ENCODE measurements at regions not wholly inside any gene's neighbourhood (a gene's known extent, or its start where the extent isn't known, plus 50 kb on each side); places are given as distances from the start of the nearest gene placed in this dataset.

DNA sequence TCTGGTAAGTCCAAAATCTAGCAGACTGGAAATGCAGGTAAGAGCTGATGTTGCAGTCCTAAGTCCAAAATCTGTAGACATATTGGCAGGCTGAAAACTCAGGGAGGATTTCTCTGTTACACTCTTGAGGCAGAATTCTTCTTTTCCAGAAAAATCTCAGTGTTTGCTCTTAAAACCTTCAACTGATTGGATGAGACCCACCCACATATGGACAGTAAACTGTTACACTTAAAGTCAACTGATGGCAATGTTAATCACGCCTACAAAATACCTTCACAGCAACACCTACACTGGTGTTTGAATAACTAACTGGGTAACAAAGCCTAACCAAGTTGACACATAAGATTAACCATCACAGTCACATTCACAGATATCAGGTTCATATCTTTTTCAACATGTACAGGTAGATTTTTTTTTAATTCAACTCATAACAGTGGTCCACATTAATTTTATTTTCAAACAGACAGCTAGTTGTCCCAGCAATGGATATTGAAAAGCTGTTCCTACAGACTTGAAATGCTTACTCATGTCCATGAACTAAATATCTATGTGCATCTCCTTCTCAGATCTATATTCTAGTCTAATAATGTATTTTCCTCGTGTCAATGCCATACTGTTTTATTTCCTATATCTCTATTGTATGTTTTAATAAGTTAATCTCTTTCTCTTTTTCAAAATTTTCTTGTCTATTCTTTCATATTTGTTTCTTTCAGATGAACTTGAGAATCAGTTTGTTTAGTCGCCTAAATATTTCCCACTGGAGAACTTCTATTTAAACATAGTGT, 110.1 kb downstream of the TMPRSS5 start:
- no peak for DNase-seq (ENCODE audit: low spot score in 2 of 2)
- Mint-ChIP-seq H3K9me3 (peaks cover 3 to 7% of the 10 kb centered on the region in 2 donors), H3K36me3 (no peaks in the 10 kb centered on the region), H3K27ac (no peak overlapping the region)
- no peak for ATAC-seq

DNA sequence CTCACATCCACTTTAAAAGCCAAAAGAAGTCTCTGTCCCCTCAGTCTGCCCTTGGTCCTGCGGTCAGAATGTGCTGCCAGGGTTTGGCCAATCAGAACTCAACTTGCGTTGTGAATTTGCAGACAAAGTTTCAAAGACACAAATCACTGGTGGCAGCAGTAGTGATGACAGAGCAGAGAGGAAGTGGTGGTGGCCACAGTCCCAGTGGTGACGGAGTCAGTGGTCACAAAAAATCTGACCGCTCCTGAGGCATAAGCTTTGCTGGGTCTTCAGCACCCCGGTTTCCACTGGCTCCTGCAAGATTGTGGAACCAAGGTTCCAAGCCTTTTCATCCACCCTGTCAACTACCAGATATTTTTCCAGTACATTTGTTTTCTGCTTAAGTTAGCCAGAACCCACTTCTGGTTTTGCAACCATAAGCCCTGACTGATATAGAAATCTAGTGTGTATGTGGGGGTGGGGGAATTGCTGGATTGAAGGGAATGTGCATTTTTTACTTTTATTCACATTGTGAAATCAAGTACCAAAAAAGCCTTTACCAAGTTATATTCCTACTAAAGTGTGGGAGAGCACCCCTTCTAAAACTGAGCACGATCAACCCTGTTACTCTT, 112.3 kb downstream of the TMPRSS5 start:
- no peak overlapping the region for H3K27ac Mint-ChIP-seq

DNA sequence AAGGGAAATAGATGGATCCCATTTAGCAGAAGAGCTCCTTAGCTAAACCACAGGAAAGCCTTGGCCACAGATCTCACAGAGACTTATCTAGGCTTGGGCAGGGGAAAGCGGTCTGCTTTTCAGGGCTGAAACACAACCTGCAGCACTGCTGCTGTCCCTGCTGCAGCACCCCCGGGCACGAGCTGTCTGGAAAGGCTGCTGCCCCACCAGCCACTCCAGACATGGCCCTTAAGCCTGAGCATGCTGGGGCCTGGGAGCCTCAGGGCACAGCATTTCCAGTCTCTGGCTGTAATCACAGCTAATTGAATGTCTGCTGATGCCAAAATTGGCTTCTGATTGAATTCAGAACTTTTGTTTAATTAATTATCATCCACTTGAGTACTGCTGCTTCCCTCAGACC, 115.0 kb downstream of the TMPRSS5 start:
- Mint-ChIP-seq H3K36me3 (no peaks in the 10 kb centered on the region), H3K9me3 (peaks cover 0 to 2% of the 10 kb centered on the region in 2 donors), H3K27ac (no peak overlapping the region)
- no peak for ATAC-seq
- DNase-seq (ENCODE audit: low spot score in 2 of 2): no peak

More for the DNA sequence above, 112.3 kb downstream of the TMPRSS5 start:
- ATAC-seq (peak; percentile 79 to 97), DNase-seq (ENCODE audit: low spot score in 2 of 2) (peak; percentile 10 to 59)
- Mint-ChIP-seq H3K9me3 (peaks cover 3 to 7% of the 10 kb centered on the region in 2 donors), H3K36me3 (no peaks in the 10 kb centered on the region)

DNA sequence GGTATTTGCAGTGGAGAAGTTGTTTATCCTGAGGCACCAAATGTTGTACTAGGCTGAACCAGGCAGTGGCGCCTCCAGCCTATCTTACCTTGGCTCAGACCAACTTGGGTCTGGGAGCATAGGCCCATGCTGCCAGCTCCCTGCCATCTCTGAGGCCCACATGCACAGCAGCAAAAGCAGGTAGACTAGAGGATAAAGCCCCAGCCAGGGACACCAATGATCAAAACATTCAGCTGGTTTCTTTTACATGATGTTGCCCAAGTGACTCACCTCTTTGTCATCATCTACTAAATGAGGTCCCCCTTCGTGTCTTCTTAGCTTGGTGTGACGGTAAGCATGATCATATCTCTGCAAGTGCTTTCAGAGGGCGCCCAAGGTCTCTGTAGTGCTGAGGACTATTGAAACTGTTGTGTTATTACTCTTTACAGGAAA, 112.1 kb upstream of the DRD2 start:
- DNase-seq (ENCODE audit: low spot score in 2 of 2) (peak; percentile 52 to 56), ATAC-seq (peak; percentile 96 to 100)
- peak overlapping the region; percentile 71 to 90 for H3K27ac Mint-ChIP-seq
- H3K9me3 Mint-ChIP-seq: no peaks in the 10 kb centered on the region
- no peaks in the 10 kb centered on the region for H3K36me3 Mint-ChIP-seq

DNA sequence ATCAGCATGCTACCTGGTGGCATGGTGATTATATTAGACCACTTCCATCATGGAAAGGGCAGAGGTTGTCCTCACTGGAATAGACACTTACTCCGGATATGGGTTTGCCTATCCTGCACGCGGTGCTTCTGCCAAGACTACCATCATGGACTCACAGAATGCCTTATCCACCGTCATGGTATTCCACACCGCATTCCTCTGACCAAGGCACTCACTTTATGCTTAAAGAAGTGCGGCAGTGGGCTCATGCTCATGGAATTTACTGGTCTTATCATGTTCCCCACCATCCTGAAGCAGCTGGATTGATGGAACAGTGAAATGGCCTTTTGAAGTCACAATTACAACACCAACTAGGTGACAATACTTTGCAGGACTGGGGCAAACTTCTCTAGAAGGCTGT, 109.2 kb upstream of the DRD2 start:
- no peak for ATAC-seq
- DNase-seq (ENCODE audit: low spot score in 2 of 2): no peak
- no peaks in the 10 kb centered on the region for H3K36me3 Mint-ChIP-seq
- no peak overlapping the region for H3K27ac Mint-ChIP-seq
- H3K9me3 Mint-ChIP-seq: no peaks in the 10 kb centered on the region

DNA sequence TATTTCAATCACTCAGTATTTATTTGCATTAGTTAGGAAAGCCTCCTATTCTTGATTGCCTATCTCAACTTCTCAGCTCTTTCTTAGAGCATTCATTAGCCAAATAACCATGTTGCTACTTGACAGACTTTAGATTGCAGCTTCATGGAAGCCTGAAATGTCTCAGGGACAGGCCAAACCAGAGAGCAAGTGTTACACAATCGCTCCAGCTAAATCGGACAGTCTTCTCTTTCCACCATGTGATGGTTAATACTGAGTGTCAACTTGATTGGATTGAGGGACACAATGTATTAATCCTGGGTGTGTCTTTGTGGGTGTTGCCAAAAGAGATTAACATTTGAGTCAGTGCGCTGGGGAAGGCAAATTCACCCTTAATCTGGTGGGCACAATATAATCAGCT, 106.5 kb upstream of the DRD2 start:
- no peaks in the 10 kb centered on the region for H3K9me3 Mint-ChIP-seq
- no peak for ATAC-seq
- H3K27ac Mint-ChIP-seq: no peak overlapping the region
- DNase-seq (ENCODE audit: low spot score in 2 of 2): no peak
- H3K36me3 Mint-ChIP-seq: no peaks in the 10 kb centered on the region

DNA sequence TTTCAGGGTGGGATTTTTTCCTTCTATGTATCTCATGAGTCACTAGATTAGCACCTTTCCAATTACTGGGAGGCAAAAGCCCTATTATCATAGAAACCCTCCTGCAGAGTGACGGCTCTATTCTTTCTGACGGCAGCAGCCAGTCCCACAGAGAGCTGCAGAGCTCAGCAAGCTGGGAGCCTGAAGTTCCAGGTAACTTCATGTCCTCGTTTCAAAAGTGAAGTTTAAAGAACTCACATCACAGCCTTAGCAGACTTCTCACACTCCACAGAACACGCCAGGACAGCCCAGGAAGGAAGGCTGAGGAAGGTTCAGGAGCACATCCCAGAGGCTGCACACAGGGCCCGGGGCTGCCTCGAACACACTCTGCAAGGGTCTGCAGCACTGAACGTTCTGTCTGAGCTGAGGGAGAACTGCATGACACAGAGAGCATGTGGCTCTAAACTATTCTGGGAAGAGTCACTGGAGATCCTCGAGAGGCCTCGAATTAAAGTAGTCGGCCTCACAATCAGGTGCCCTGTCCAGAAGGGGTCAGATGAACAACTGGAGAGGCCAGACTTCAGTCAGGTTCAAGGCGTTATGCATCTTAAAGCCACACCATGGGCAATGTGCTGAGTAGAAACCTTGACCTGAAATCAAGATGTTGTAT, 104.2 kb upstream of the DRD2 start:
- ATAC-seq (no peak), DNase-seq (ENCODE audit: low spot score in 2 of 2) (no peak)
- Mint-ChIP-seq H3K27ac (no peak overlapping the region), H3K9me3 (peaks cover 3 to 5% of the 10 kb centered on the region in 2 donors), H3K36me3 (no peaks in the 10 kb centered on the region)

DNA sequence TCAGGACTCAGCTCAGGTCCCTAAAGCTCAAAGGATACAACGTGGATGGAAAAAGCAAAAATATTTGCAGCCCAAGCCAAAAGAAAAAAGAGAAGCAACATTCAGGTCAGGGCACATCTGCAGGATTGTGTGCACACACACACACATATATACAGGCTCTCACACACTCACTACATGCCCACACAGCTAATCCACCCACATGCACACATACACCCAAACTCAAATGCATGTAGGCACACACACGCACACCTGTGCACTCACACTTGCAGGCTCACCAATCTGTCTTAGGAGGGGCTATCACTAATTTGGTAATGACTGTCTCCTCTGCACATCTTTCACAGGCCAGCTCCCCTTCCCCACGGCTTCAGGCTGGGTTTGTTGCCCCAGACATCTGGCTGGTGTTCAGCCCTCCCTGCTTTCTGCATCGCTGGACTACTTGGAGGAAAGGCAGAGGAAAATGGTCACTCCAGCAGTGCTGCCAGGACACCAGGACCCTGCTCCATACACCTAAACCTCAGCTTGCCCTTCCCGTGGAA, 103.6 kb upstream of the DRD2 start:
- DNase-seq (ENCODE audit: low spot score in 2 of 2): no peak
- peaks cover 3 to 5% of the 10 kb centered on the region in 2 donors for H3K9me3 Mint-ChIP-seq
- no peaks in the 10 kb centered on the region for H3K36me3 Mint-ChIP-seq
- H3K27ac Mint-ChIP-seq: no peak overlapping the region
- no peak for ATAC-seq

DNA sequence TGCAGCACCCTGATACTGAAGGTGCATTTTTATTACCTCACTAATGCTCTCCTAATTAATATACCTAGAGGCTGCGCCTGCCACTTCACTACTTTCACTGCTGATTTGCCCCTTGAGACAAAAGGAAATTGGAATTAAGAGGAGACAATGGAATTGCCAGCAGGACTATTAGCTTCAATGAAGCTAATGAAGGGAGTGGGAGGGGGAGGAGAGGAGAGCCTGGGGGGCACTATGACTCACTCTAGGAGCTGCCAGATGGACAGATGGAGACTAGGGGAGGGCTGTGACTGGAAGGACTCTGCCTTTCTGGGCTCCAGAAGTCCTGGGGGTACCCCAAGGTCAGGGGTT, 102.8 kb upstream of the DRD2 start:
- H3K36me3 Mint-ChIP-seq: no peaks in the 10 kb centered on the region
- DNase-seq (ENCODE audit: low spot score in 2 of 2): no peak
- H3K27ac Mint-ChIP-seq: no peak overlapping the region
- ATAC-seq: no peak
- peaks cover 3 to 5% of the 10 kb centered on the region in 2 donors for H3K9me3 Mint-ChIP-seq

DNA sequence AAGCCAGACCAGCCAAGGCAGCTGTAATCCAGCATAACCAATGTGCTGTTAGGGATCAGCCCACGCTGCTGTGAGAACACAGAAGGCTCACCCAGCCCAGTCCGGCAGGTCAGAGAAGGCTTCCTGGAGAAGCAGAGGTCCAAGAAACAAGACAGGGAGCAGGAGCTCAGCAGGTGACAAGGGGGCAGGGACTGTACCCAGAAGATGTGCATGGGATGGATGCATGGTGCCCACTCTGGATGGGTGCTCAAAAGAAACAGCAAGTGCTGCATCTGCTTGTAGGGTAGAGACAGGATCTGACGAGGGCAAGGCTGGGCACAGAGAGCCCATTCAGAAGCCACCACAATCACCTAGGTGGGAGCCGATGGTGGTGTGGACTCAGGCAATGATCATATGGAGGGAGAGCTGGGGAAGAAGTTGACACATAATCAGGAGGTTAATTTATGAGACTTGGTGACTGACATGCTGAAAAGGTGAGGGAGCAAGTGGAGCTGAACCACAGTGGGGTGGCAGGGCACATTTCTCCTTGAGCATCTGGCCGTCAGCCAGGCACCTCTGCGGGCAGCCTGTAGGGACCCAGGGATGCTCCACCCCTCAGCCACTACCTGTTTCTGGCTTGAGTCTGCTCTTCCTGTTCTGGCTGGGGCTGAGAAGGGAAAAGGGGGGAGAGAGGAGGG, 102.3 kb upstream of the DRD2 start:
- peak in 1 of 2 donors; percentile 35 for ATAC-seq

DNA sequence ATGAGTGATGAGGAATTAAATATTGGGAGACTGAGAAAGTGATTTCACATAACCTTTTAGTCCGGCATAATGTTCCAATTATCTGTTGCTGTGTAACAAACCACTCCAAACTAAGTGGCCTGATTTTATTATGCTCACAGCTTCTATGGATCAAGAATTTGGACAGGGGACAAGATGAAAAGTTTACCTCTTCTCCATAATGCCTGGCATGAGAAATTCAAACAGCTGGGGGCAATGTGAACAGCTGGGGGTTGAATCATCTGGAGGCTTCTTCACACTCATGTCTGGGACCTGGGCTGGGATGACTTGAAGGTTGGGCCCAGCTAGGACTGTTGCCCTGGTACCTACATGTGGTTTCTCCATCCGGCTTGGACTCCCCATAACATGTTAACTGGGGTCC, 99.4 kb upstream of the DRD2 start:
- H3K36me3 Mint-ChIP-seq: no peaks in the 10 kb centered on the region
- H3K27ac Mint-ChIP-seq: no peak overlapping the region
- ATAC-seq (no peak), DNase-seq (ENCODE audit: low spot score in 2 of 2) (no peak)
- H3K9me3 Mint-ChIP-seq: peaks cover 3 to 5% of the 10 kb centered on the region in 2 donors

More for the DNA sequence above, 102.3 kb upstream of the DRD2 start:
- Mint-ChIP-seq H3K36me3 (no peaks in the 10 kb centered on the region), H3K27ac (no peak overlapping the region), H3K9me3 (peaks cover 3 to 5% of the 10 kb centered on the region in 2 donors)
- DNase-seq (ENCODE audit: low spot score in 2 of 2): no peak

DNA sequence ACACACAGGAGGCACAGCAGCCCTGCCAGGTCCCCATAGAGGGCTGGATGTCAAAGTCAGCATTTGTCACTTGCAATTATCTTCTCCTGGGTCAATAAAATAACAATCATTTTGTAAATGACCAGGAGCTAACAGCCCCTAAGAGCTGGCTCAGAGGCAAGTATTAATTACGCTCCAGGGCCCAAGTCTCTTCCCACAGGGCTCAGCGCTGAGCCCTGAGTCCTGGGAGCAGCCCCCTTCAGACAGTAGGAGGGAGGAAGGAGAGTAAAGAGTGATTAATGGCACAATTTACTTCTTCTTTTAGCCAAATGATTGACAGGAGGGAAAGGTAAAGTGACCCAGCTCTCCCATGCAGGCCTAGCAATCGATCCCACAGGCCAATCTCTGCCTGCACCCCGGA, 99.0 kb upstream of the DRD2 start:
- no peak overlapping the region for H3K27ac Mint-ChIP-seq
- H3K9me3 Mint-ChIP-seq: peaks cover 3 to 5% of the 10 kb centered on the region in 2 donors
- H3K36me3 Mint-ChIP-seq: no peaks in the 10 kb centered on the region
- DNase-seq (ENCODE audit: low spot score in 2 of 2): no peak
- ATAC-seq: no peak

DNA sequence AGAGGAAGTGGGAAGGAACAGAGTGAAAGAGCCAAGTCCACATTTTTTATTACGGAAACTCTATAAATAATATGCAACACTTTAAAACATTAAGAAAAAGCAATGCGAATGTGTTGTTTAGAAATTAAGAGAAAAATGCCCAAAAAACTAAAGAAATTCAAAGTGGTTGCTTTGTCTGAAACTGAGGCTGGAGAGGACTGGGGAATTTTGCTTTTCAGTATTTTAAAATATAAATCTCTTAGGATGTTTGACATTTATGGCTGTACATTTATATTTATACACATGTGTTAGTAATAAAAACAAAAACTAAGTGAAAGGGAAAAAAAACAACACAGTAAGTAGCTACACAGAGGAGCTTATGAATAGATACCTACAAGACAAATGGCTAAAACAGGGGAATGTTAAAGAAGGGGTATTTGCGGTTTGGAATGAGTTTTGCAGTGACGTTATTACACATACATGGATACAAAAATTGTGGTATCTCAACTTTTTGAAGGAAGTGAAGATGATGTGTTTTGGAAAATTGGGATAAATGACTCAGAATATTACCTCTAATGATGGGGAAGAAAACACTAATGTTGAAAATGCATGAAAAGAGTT, 97.0 kb upstream of the DRD2 start:
- Mint-ChIP-seq H3K36me3 (no peaks in the 10 kb centered on the region), H3K9me3 (peaks cover 3 to 5% of the 10 kb centered on the region in 2 donors), H3K27ac (no peak overlapping the region)
- no peak for DNase-seq (ENCODE audit: low spot score in 2 of 2)
- ATAC-seq: no peak

DNA sequence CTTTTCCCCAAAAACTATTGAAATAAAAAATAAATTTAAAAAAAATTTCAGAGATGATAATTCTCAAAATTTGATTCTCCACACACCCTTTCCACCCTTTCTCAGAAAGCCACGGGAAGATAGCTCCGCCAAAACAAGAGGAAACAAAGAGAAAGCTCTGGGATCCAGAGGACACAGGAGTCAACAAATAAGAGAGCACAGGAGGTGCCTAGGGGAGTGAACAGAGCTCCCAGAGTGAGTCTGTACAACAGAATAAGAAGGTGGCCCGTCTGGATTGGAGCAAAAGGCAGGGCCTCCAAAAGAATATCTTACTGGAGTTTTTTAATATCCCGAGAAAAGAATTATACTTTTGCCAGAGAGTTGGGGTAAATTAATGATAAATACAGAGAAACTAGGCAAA, 96.3 kb upstream of the DRD2 start:
- H3K9me3 Mint-ChIP-seq: peaks cover 3 to 5% of the 10 kb centered on the region in 2 donors
- no peaks in the 10 kb centered on the region for H3K36me3 Mint-ChIP-seq
- ATAC-seq (no peak), DNase-seq (ENCODE audit: low spot score in 2 of 2) (no peak)
- H3K27ac Mint-ChIP-seq: no peak overlapping the region

DNA sequence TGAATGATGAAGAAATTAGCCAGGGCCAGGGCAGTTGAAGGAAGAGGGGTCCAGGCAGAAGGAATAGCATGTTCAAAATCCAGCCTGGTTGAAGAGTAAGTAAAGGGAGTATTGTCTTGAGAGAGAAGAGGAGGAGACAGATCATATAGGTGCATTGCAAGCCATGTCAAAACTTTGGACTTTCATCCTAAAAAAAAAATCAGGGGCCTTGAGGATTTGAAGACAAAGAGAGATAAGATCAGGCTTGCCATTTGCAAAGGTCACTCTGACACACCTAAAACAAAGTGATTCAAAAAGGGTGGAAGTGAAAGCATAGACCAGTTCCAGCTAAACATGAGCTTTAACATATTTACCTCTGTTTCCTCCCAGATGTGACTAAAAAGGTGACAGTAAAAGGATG, 95.7 kb upstream of the DRD2 start:
- DNase-seq (ENCODE audit: low spot score in 2 of 2) (no peak), ATAC-seq (no peak)
- Mint-ChIP-seq H3K9me3 (no peaks in the 10 kb centered on the region), H3K27ac (no peak overlapping the region), H3K36me3 (no peaks in the 10 kb centered on the region)

DNA sequence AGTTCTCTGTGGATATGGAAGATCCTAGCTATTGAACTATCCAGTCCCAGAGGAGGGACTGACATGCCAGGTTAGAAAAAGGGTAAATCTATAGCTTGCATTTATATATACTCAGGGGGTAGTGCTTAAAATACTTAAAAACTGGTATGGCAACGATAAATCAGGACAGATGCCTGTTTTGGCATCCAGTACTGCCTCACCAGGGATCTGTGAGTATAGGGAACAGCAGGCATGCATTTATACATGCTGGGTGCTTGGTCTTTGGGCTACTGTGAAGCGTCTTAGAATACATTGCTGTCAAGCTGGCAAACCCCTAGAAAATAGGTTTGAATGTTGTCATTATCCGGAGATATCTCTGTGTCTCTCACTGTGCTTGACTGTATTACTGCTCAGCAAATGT, 94.2 kb upstream of the DRD2 start:
- ATAC-seq: no peak

More for the DNA sequence above, 94.2 kb upstream of the DRD2 start:
- Mint-ChIP-seq H3K9me3 (no peaks in the 10 kb centered on the region), H3K27ac (no peak overlapping the region), H3K36me3 (no peaks in the 10 kb centered on the region)
- DNase-seq (ENCODE audit: low spot score in 2 of 2): no peak
